ENCODE measurements at regions not wholly inside any gene's neighbourhood (a gene's known extent, or its start where the extent isn't known, plus 50 kb on each side); places are given as distances from the start of the nearest gene placed in this dataset.

GRCh38 chr18:27270508-27270907, 85.4 kb upstream of the CHST9 start:
- DNase-seq (ENCODE audit: low spot score) = no peak
- in situ Hi-C loops (cut with HindIII; ENCODE audit: low sequenced_read_pairs) = no loop called here

GRCh38 chr18:27263369-27263768, 78.3 kb upstream of the CHST9 start:
- in situ Hi-C loops (cut with HindIII; ENCODE audit: low sequenced_read_pairs) = no loop called here
- no peak for DNase-seq (ENCODE audit: low spot score)

GRCh38 chr18:27261769-27262549, 76.9 kb upstream of the CHST9 start:
- in situ Hi-C loops (cut with HindIII; ENCODE audit: low sequenced_read_pairs) = no loop called here
- DNase-seq (ENCODE audit: low spot score) = no peak

- no peak for DNase-seq (ENCODE audit: low spot score)
- in situ Hi-C loops (cut with HindIII; ENCODE audit: low sequenced_read_pairs) = no loop called here
Measured at GRCh38 chr18:27253571-27253970, 68.5 kb upstream of the CHST9 start.

- DNase-seq (ENCODE audit: low spot score) = no peak
- in situ Hi-C loops (cut with HindIII; ENCODE audit: low sequenced_read_pairs) = no loop called here
Measured at GRCh38 chr18:27250471-27250870, 65.4 kb upstream of the CHST9 start.

- in situ Hi-C loops (cut with HindIII; ENCODE audit: low sequenced_read_pairs) = no loop called here
- DNase-seq (ENCODE audit: low spot score) = no peak
Measured at GRCh38 chr18:27249933-27250332, 64.8 kb upstream of the CHST9 start.

GRCh38 chr18:27244259-27244658, 59.2 kb upstream of the CHST9 start:
- DNase-seq (ENCODE audit: low spot score) = no peak
- in situ Hi-C loops (cut with HindIII; ENCODE audit: low sequenced_read_pairs) = no loop called here

GRCh38 chr18:27242392-27243047, 57.4 kb upstream of the CHST9 start:
- no peak for DNase-seq (ENCODE audit: low spot score)
- in situ Hi-C loops (cut with HindIII; ENCODE audit: low sequenced_read_pairs) = no loop called here

- DNase-seq (ENCODE audit: low spot score) = no peak
- in situ Hi-C loops (cut with HindIII; ENCODE audit: low sequenced_read_pairs) = no loop called here
Measured at GRCh38 chr18:27240383-27240782, 55.3 kb upstream of the CHST9 start.

- no peak for DNase-seq (ENCODE audit: low spot score)
- in situ Hi-C loops (cut with HindIII; ENCODE audit: low sequenced_read_pairs) = no loop called here
Measured at GRCh38 chr18:27239669-27240068, 54.6 kb upstream of the CHST9 start.

- in situ Hi-C loops (cut with HindIII; ENCODE audit: low sequenced_read_pairs) = no loop called here
Measured at GRCh38 chr18:27235218-27235870, 50.2 kb upstream of the CHST9 start.

More at GRCh38 chr18:27235218-27235870, 50.2 kb upstream of the CHST9 start:
- no peak for DNase-seq (ENCODE audit: low spot score)

Data from G401 (cell line).